ENCODE measurements at regions not wholly inside any gene's neighbourhood (a gene's known extent, or its start where the extent isn't known, plus 50 kb on each side); places are given as distances from the start of the nearest gene placed in this dataset.

- Mint-ChIP-seq H3K36me3 (no peaks in the 10 kb centered on the region), H3K4me1 (peaks cover 30% of the 10 kb centered on the region), H3K9me3 (no peaks in the 10 kb centered on the region), H3K4me3 (no peak overlapping the region), H3K27ac (no peak overlapping the region), H3K27me3 (peaks cover 62% of the 10 kb centered on the region)
These were observed 134.0 kb downstream of the INSIG2 start for GRCh38 chr2:118222273-118222594.

- no peak overlapping the region for H3K27ac Mint-ChIP-seq
- peaks cover 62% of the 10 kb centered on the region for H3K27me3 Mint-ChIP-seq
- H3K4me1 Mint-ChIP-seq, result peaks cover 30% of the 10 kb centered on the region
- no peaks in the 10 kb centered on the region for H3K36me3 Mint-ChIP-seq
- no peaks in the 10 kb centered on the region for H3K9me3 Mint-ChIP-seq
- H3K4me3 Mint-ChIP-seq, result no peak overlapping the region
These were observed 133.4 kb downstream of the INSIG2 start for GRCh38 chr2:118221536-118222272.

- Mint-ChIP-seq H3K9me3 (no peaks in the 10 kb centered on the region), H3K36me3 (no peaks in the 10 kb centered on the region), H3K27ac (no peak overlapping the region), H3K27me3 (peaks cover 50% of the 10 kb centered on the region), H3K4me1 (peaks cover 22% of the 10 kb centered on the region), H3K4me3 (no peak overlapping the region)
These were observed 131.3 kb downstream of the INSIG2 start for GRCh38 chr2:118219611-118220010.

- Mint-ChIP-seq H3K4me1 (no peaks in the 10 kb centered on the region), H3K27me3 (peaks cover 36% of the 10 kb centered on the region), H3K9me3 (no peaks in the 10 kb centered on the region), H3K36me3 (no peaks in the 10 kb centered on the region), H3K4me3 (no peak overlapping the region), H3K27ac (no peak overlapping the region)
These were observed 128.0 kb downstream of the INSIG2 start for GRCh38 chr2:118216224-118216623.

- Mint-ChIP-seq H3K27me3 (peaks cover 29% of the 10 kb centered on the region), H3K27ac (no peak overlapping the region), H3K36me3 (no peaks in the 10 kb centered on the region), H3K9me3 (no peaks in the 10 kb centered on the region), H3K4me3 (no peak overlapping the region), H3K4me1 (no peaks in the 10 kb centered on the region)
These were observed 121.5 kb downstream of the INSIG2 start for GRCh38 chr2:118209727-118210126.

GRCh38 chr2:118207889-118208288 is 119.6 kb downstream of the INSIG2 start:
- H3K4me1 Mint-ChIP-seq, result no peaks in the 10 kb centered on the region
- no peaks in the 10 kb centered on the region for H3K36me3 Mint-ChIP-seq
- no peaks in the 10 kb centered on the region for H3K9me3 Mint-ChIP-seq
- no peak overlapping the region for H3K27ac Mint-ChIP-seq
- H3K27me3 Mint-ChIP-seq, result peaks cover 23% of the 10 kb centered on the region
- H3K4me3 Mint-ChIP-seq, result no peak overlapping the region

- Mint-ChIP-seq H3K4me1 (no peaks in the 10 kb centered on the region), H3K4me3 (no peak overlapping the region), H3K27ac (no peak overlapping the region), H3K27me3 (peaks cover 9% of the 10 kb centered on the region), H3K9me3 (no peaks in the 10 kb centered on the region), H3K36me3 (no peaks in the 10 kb centered on the region)
These were observed 114.5 kb downstream of the INSIG2 start for GRCh38 chr2:118202707-118203303.

- Mint-ChIP-seq H3K27ac (no peak overlapping the region), H3K4me3 (no peak overlapping the region), H3K4me1 (no peaks in the 10 kb centered on the region), H3K36me3 (no peaks in the 10 kb centered on the region), H3K9me3 (no peaks in the 10 kb centered on the region), H3K27me3 (peaks cover 3% of the 10 kb centered on the region)
These were observed 110.0 kb downstream of the INSIG2 start for GRCh38 chr2:118198268-118198667.

GRCh38 chr2:118197011-118197675 is 108.9 kb downstream of the INSIG2 start:
- H3K27ac Mint-ChIP-seq, result no peak overlapping the region
- H3K4me3 Mint-ChIP-seq, result no peak overlapping the region
- no peaks in the 10 kb centered on the region for H3K4me1 Mint-ChIP-seq
- no peaks in the 10 kb centered on the region for H3K36me3 Mint-ChIP-seq
- no peaks in the 10 kb centered on the region for H3K9me3 Mint-ChIP-seq
- peaks cover 2% of the 10 kb centered on the region for H3K27me3 Mint-ChIP-seq

- Mint-ChIP-seq H3K4me3 (no peak overlapping the region), H3K27ac (no peak overlapping the region), H3K36me3 (no peaks in the 10 kb centered on the region), H3K9me3 (no peaks in the 10 kb centered on the region), H3K4me1 (peaks cover 13% of the 10 kb centered on the region), H3K27me3 (no peaks in the 10 kb centered on the region)
These were observed 102.2 kb downstream of the INSIG2 start for GRCh38 chr2:118190474-118190873.

GRCh38 chr2:118186858-118187254 is 98.6 kb downstream of the INSIG2 start:
- Mint-ChIP-seq H3K9me3 (no peaks in the 10 kb centered on the region), H3K27ac (peak overlapping the region; percentile 99), H3K4me3 (peak overlapping the region; percentile 99), H3K27me3 (no peaks in the 10 kb centered on the region), H3K4me1 (peaks cover 21% of the 10 kb centered on the region), H3K36me3 (no peaks in the 10 kb centered on the region)

- Mint-ChIP-seq H3K4me1 (peaks cover 21% of the 10 kb centered on the region), H3K36me3 (no peaks in the 10 kb centered on the region), H3K9me3 (no peaks in the 10 kb centered on the region), H3K27me3 (no peaks in the 10 kb centered on the region), H3K4me3 (peak overlapping the region; percentile 99), H3K27ac (peak overlapping the region; percentile 99)
These were observed 98.0 kb downstream of the INSIG2 start for GRCh38 chr2:118186110-118186857.

- Mint-ChIP-seq H3K9me3 (no peaks in the 10 kb centered on the region), H3K27me3 (no peaks in the 10 kb centered on the region), H3K36me3 (no peaks in the 10 kb centered on the region), H3K4me3 (peak overlapping the region; percentile 99), H3K4me1 (peaks cover 21% of the 10 kb centered on the region), H3K27ac (peak overlapping the region; percentile 99)
These were observed 97.2 kb downstream of the INSIG2 start for GRCh38 chr2:118185210-118186109.

- Mint-ChIP-seq H3K36me3 (no peaks in the 10 kb centered on the region), H3K4me1 (peaks cover 21% of the 10 kb centered on the region), H3K27me3 (no peaks in the 10 kb centered on the region), H3K9me3 (no peaks in the 10 kb centered on the region), H3K4me3 (no peak overlapping the region), H3K27ac (no peak overlapping the region)
These were observed 95.1 kb downstream of the INSIG2 start for GRCh38 chr2:118183381-118183780.

- H3K9me3 Mint-ChIP-seq, result no peaks in the 10 kb centered on the region
- H3K36me3 Mint-ChIP-seq, result no peaks in the 10 kb centered on the region
- H3K4me1 Mint-ChIP-seq, result peaks cover 6% of the 10 kb centered on the region
- no peaks in the 10 kb centered on the region for H3K27me3 Mint-ChIP-seq
- no peak overlapping the region for H3K27ac Mint-ChIP-seq
- H3K4me3 Mint-ChIP-seq, result no peak overlapping the region
These were observed 91.2 kb downstream of the INSIG2 start for GRCh38 chr2:118179445-118179844.

Measured in activated naive CD4-positive, alpha-beta T cell treated with anti-CD3 and anti-CD28 coated beads, Interleukin-2, amount 50 U/mL, for 24 hours (primary cell).